ENCODE measurements at regions not wholly inside any gene's neighbourhood (a gene's known extent, or its start where the extent isn't known, plus 50 kb on each side); places are given as distances from the start of the nearest gene placed in this dataset.

- DNase-seq (ENCODE audit: low read depth in 2 of 2): no peak
Observed at GRCh38 chr3:27861046-27862036, 139.2 kb upstream of the EOMES start.

- no peak for DNase-seq (ENCODE audit: low read depth in 2 of 2)
Observed at GRCh38 chr3:27865731-27866130, 143.6 kb upstream of the EOMES start.

GRCh38 chr3:27869152-27869551, 147.0 kb upstream of the EOMES start:
- no peak for DNase-seq (ENCODE audit: low read depth in 2 of 2)

GRCh38 chr3:27877061-27878013, 155.2 kb upstream of the EOMES start:
- DNase-seq (ENCODE audit: low read depth in 2 of 2): no peak

- no peak for DNase-seq (ENCODE audit: low read depth in 2 of 2)
Observed at GRCh38 chr3:27878014-27878383, 155.9 kb upstream of the EOMES start.

DNA sequence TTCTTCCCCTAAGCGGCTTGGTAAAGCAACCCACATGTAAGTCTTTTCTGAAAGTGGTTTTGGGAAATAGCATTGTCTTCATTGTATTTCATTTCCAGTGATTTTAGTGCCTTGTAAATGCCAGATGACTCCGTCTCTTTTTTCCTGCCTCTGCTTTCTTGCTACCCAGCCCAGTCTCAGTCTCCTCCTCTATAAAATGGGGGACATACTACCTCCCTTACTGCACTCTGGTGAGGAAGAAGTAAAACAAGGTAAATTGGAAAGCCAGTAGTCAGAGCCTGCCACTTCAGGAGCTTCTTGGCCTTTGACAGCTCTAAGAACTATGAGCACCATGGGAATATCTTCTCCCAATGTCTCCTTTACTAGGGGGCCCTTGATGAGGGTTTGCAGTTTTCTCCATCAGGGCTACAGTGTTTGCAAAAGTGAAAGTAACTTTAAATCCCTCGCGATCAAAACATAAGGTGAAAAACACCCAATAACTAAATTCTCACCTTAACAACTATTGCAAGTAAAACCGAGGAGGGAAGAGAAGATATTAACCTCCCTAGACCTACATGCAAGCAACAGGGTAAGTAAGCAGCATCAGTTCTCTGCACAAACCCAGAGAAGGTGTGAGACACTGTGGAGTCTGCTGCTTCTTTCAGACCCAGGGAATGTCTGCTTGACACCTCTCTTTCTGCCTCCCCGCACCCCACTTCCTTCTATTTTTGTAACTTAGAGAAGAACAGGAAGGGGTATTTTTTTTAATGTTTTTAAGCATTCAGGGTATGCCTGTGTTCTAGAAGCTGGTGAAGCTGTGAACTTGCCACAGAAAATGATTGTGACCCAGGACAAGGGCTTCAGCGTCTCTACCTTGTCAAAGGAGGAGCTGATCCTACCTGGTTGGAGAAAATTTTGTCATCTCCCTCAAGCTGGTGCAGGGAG, 159.1 kb upstream of the EOMES start:
- DNase-seq (ENCODE audit: low read depth in 2 of 2): no peak

DNA sequence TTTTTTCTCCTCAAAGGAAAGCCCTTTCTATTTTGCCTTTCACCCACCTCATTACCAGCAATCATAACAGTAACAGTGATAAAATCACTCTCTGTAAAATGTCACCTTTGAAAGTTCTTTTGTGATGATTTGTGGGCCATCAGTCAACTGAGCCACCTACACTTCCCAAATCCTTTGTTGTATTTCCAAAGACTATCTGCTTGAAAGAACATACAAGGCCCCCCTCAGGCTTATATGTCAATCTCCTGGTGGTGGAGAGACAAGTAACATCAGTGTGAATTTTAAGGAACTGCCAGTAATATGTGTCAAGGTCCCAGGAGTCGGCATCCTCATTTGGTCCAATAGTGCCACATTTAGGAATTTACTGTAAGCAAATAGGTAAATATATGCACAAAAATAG, 161.1 kb upstream of the EOMES start:
- DNase-seq (ENCODE audit: low read depth in 2 of 2): no peak

GRCh38 chr3:27885641-27886040, 163.5 kb upstream of the EOMES start:
- no peak for DNase-seq (ENCODE audit: low read depth in 2 of 2)

DNA sequence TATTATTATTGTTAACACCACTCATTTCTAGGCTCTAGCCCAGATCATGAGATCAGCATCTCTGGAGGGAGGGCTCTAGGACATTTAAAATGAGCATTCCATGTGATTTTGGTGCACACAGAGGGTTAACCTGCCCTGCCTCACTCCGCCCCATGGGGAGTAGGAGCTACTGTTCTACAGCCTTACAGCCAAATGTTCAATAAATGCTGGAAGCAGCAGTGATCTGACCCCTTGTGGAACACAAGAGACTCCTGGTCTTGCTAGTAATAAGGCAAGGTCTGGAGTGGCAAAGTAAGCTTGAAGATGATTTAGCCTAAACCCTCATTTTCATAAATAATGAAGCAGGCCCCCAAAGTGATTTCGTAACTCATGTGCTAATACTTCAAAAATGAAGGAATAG, 166.4 kb upstream of the EOMES start:
- DNase-seq (ENCODE audit: low read depth in 2 of 2): no peak

DNA sequence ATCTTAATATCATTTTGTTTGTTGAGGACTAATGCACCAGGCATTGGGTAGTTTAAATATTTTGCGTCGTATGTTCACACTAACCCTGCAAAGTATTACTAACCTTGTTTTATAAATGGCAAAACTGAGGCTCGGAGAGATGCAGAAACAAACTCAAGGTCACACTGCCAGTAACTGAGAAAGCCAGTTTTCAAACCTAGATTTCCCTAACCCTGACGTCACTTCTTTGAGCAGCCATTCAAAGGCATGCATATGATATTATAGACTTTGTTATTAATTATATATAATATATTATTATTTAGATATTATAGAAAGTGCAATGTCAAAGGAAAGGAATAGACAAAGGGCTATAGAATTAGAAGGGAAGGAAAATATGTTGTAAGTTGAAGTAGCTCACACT, 167.6 kb upstream of the EOMES start:
- DNase-seq (ENCODE audit: low read depth in 2 of 2): no peak

GRCh38 chr3:27900316-27900715, 178.2 kb upstream of the EOMES start:
- no peak for DNase-seq (ENCODE audit: low read depth in 2 of 2)

DNA sequence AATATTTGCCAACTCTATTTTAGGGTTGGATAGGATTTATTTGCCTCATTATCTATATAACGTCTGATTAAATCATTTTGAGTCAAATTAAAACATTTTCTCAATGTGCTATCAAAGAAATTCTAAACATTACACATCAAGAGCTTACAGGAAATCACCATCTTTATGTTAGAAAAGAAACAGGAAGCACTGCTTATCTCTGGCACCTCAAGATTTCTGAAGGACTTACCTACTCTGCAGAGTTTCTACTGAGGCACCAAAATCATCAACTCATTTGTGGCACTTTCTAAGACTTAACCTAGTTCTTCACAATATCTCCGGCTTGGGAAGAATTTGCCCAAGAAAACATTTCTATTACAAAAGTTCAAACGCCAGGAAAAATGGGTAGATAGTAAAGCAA, 181.3 kb upstream of the EOMES start:
- no peak for DNase-seq (ENCODE audit: low read depth in 2 of 2)

- no peak for DNase-seq (ENCODE audit: low read depth in 2 of 2)
Observed at GRCh38 chr3:27905625-27906024, 183.5 kb upstream of the EOMES start.

DNA sequence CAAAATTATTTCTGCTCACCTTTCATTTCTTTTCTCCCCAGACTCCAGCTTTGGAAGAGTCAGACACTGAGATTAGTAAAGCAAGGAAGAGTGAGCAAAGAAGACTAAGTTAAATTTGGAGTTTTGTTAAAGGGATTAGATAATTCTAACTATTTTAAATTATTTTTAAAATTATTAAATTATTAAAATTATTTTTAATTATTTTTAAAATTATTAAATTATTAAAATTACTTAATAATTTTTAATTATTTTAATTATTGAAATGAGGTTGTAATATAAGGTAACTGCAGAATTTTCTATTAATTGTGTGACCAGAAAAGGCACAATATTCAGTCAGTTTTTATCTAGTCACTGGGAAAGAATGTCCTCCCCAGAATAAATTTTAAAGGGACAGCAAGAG, 185.0 kb upstream of the EOMES start:
- DNase-seq (ENCODE audit: low read depth in 2 of 2): no peak

DNA sequence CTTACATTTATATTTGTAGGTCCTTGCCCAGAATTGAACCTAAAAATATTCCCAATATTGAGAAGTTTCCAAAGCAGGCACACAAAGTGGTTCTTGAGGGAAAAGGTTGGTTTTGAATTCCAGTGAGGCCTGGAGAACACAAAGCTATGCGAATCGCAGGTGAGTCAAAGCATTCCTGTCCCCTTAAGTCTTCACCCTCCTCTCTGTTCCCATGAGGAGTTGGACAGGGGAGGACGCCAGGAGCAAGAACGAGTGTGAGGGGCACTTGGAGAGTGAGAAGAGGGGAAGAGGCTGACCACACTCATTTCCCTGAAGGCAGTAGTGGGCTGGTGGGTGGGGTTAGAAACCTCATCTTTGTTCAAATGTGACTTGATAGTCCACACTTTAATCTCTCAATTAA, 185.8 kb upstream of the EOMES start:
- DNase-seq (ENCODE audit: low read depth in 2 of 2): no peak

DNA sequence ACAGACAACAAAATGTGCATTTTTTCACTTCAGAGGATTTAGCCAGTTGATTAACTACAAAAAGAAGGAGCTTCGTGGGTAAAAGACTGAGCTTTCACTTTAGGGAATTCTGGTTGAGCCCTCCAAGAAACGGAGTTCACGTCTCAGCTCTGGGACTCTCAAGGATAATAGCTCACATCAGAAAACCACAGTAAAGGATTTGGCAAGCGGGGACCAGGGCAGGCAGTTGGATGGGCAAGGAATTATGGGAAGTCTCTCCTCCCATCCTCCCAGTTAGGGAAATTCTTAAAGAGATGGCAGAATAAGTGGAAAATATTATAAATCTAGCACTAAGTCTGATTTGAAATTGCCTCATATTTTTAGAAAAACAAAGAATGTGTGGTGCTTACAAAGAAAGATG, 188.3 kb upstream of the EOMES start:
- no peak for DNase-seq (ENCODE audit: low read depth in 2 of 2)

- DNase-seq (ENCODE audit: low read depth in 2 of 2): no peak
Observed at GRCh38 chr3:27914199-27914598, 192.1 kb upstream of the EOMES start.

GRCh38 chr3:27923349-27924068, 201.4 kb upstream of the EOMES start:
- no peak for DNase-seq (ENCODE audit: low read depth in 2 of 2)

DNA sequence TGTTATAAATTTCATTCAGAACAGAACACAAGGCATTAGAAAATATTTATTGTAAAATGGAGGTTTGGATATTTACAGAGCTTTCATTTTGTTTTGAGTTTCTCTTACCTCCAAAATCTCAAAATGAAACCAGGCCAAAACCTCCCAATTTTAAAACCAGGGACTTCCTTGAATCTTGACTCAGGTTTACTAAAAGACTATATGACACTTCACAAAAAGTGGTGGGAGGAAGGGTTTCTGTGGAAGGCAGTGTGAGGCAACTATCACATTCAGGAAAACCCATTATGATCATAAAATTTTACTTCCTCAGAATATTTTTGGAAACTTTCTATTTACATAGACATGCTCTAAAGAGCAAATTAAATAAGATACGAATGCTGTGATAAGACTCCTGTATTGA, 205.8 kb upstream of the EOMES start:
- no peak for DNase-seq (ENCODE audit: low read depth in 2 of 2)

- no peak for DNase-seq (ENCODE audit: low read depth in 2 of 2)
Observed at GRCh38 chr3:27930052-27930602, 208.0 kb upstream of the EOMES start.

- DNase-seq (ENCODE audit: low read depth in 2 of 2): no peak
Observed at GRCh38 chr3:27935492-27935891, 213.4 kb upstream of the EOMES start.
